ENCODE measurements at regions not wholly inside any gene's neighbourhood (a gene's known extent, or its start where the extent isn't known, plus 50 kb on each side); places are given as distances from the start of the nearest gene placed in this dataset.

DNA sequence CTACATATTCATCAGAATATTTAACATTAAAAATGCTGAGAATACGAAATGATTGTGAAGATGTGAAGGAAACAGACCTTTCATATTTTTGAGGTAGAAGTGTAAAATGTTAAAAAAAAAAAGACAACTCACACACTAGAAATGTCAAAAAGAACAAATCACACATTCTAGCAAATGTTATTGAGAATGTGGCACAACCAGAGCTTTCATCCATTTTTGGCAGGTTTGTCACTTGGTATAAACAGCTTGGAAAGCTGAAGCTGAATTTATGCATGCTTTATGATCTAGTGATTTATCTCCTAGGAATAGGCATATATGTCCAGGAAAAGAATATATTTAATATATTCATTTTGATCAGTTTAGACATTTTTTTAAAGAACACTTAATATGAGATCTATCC lies 784.9 kb upstream of the GHITM start:
- TF ChIP-seq SIN3A (conservative IDR thresholded peaks at IDR 0.05 in 1 of 2, IDR thresholded peaks at IDR 0.05 in 1 of 2; ENCODE audit: low read depth in 1 of 2, low read length in 2 of 2): no peak
- TF ChIP-seq, protein P1, sequence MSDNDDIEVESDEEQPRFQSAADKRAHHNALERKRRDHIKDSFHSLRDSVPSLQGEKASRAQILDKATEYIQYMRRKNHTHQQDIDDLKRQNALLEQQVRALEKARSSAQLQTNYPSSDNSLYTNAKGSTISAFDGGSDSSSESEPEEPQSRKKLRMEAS (IDR thresholded peaks at IDR 0.05): no peak
- TF ChIP-seq, protein P2, sequence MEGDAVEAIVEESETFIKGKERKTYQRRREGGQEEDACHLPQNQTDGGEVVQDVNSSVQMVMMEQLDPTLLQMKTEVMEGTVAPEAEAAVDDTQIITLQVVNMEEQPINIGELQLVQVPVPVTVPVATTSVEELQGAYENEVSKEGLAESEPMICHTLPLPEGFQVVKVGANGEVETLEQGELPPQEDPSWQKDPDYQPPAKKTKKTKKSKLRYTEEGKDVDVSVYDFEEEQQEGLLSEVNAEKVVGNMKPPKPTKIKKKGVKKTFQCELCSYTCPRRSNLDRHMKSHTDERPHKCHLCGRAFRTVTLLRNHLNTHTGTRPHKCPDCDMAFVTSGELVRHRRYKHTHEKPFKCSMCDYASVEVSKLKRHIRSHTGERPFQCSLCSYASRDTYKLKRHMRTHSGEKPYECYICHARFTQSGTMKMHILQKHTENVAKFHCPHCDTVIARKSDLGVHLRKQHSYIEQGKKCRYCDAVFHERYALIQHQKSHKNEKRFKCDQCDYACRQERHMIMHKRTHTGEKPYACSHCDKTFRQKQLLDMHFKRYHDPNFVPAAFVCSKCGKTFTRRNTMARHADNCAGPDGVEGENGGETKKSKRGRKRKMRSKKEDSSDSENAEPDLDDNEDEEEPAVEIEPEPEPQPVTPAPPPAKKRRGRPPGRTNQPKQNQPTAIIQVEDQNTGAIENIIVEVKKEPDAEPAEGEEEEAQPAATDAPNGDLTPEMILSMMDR (IDR thresholded peaks at IDR 0.05; ENCODE audit: control extremely low read depth in 1 of 3, insufficient read depth in 1 of 3, low read depth in 1 of 3, low read length in 3 of 3): no peak
- TF ChIP-seq POLR2AphosphoS5 (IDR thresholded peaks at IDR 0.05; ENCODE audit: low read depth, low read length): no peak
- TF ChIP-seq POLR2A (IDR thresholded peaks at IDR 0.05; ENCODE audit: control extremely low read depth in 1 of 2, low read depth in 2 of 2, low read length in 2 of 2): no peak
- TF ChIP-seq BACH1 (IDR thresholded peaks at IDR 0.05; ENCODE audit: low read length): no peak
